GM23338 (cell line): ENCODE measurements at regions not wholly inside any gene's neighbourhood (a gene's known extent, or its start where the extent isn't known, plus 50 kb on each side); places are given as distances from the start of the nearest gene placed in this dataset.

ENCODE experiments used
- ATAC-seq: fragments of 200-7000 bp; cut with Tn5 transposase; 3 replicates; pipeline ENCODE4 v1.9.1; 2020
- DNase-seq: peaks from one replicate; pipeline ENCODE4 v3.0.0-alpha.2; 2015; ENCODE audit warnings: low spot score
- H2AFZ ChIP-seq: fragments of 200-600 bp; sonication (generic); 2 replicates; pipeline ENCODE4 v1.8.0; 2016; ENCODE audit warnings: antibody characterized with exemption, mild to moderate bottlenecking, moderate library complexity
- H3F3A ChIP-seq: fragments of 200-600 bp; sonication (generic); replicated peaks from 2 replicates; pipeline ENCODE4 v1.8.0; 2017; ENCODE audit warnings: antibody characterized with exemption, mixed run types, low read depth
- H3K27ac ChIP-seq: fragments of 200-600 bp; sonication (generic); 2 replicates; pipeline ENCODE4 v1.6.1; 2016; ENCODE audit warnings: low read depth
- H3K27me3 ChIP-seq: fragments of 200-600 bp; sonication (generic); 2 replicates; pipeline ENCODE4 v1.8.0; 2016; ENCODE audit warnings: mild to moderate bottlenecking, mixed run types, moderate library complexity; ENCODE audit not compliant: insufficient read depth
- H3K36me3 ChIP-seq: fragments of 200-600 bp; sonication (generic); 2 replicates; pipeline ENCODE4 v1.8.0; 2016; ENCODE audit warnings: mild to moderate bottlenecking; ENCODE audit not compliant: insufficient read depth
- H3K4me1 ChIP-seq: fragments of 200-600 bp; sonication (generic); 2 replicates; pipeline ENCODE4 v1.8.0; 2016; ENCODE audit warnings: mild to moderate bottlenecking, moderate library complexity; ENCODE audit not compliant: insufficient read depth
- H3K4me2 ChIP-seq: fragments of 200-600 bp; sonication (generic); 2 replicates; pipeline ENCODE4 v1.7.1; 2017; ENCODE audit warnings: mixed run types
- H3K4me3 ChIP-seq: fragments of 200-600 bp; sonication (generic); 2 replicates; pipeline ENCODE4 v1.6.1; 2016; ENCODE audit warnings: mixed run types
- H3K79me2 ChIP-seq: fragments of 200-600 bp; sonication (generic); replicated peaks from 2 replicates; pipeline ENCODE4 v1.8.0; 2017; ENCODE audit warnings: mild to moderate bottlenecking; ENCODE audit not compliant: insufficient read depth
- H3K9me2 ChIP-seq: fragments of 200-600 bp; sonication (generic); 2 replicates; pipeline ENCODE4 v1.8.0; 2017; ENCODE audit not compliant: insufficient read depth
- H4K20me1 ChIP-seq: fragments of 200-600 bp; sonication (generic); replicated peaks from 2 replicates; pipeline ENCODE4 v1.8.0; 2017; ENCODE audit warnings: mild to moderate bottlenecking; ENCODE audit not compliant: insufficient read depth
- H3K27ac Mint-ChIP-seq: 2 replicates; pipeline ENCODE4 v1.8.0; 2020; ENCODE audit warnings: inconsistent platforms, mild to moderate bottlenecking, moderate library complexity, mixed read lengths
- H3K27me3 Mint-ChIP-seq: 3 replicates; pipeline ENCODE4 v1.8.0; 2022; ENCODE audit warnings: low read depth, mild to moderate bottlenecking, moderate library complexity, mixed read lengths, inconsistent platforms; ENCODE audit not compliant: insufficient read depth, poor library complexity
- H3K36me3 Mint-ChIP-seq: 3 replicates; pipeline ENCODE4 v1.8.0; 2021; ENCODE audit warnings: low read depth, mild to moderate bottlenecking, inconsistent platforms, moderate library complexity, mixed read lengths
- H3K4me1 Mint-ChIP-seq: 3 replicates; pipeline ENCODE4 v1.8.0; 2020; ENCODE audit warnings: mild to moderate bottlenecking, inconsistent platforms, mixed read lengths
- H3K4me3 Mint-ChIP-seq: 3 replicates; pipeline ENCODE4 v1.8.0; 2021; ENCODE audit warnings: moderate library complexity, mild to moderate bottlenecking, inconsistent platforms, mixed read lengths
- H3K9me3 Mint-ChIP-seq: 3 replicates; pipeline ENCODE4 v1.8.0; 2020; ENCODE audit warnings: moderate library complexity, mild to moderate bottlenecking, inconsistent platforms, mixed read lengths
- CREB1 ChIP-seq: fragments of 250-450 bp; sonication (Bioruptor Pico); IDR thresholded peaks from 2 replicates; pipeline ENCODE4 v1.5.0; 2020; ENCODE audit warnings: low read depth, mild to moderate bottlenecking, moderate library complexity
- CTCF ChIP-seq, 2 experiments: fragments of 200-600 bp in 1 of 2; sonication (generic) in 1 of 2; conservative IDR thresholded peaks; 2 replicates each; pipeline versions ENCODE4 v1.5.1 to v1.6.1; 2016 to 2017; ENCODE audit warnings: antibody characterized with exemption in 2 of 2, low read depth in 2 of 2, mild to moderate bottlenecking in 2 of 2, moderate library complexity in 1 of 2
- ETS1 ChIP-seq: IDR thresholded peaks from 2 replicates; pipeline ENCODE4 v1.6.1; 2016; ENCODE audit warnings: antibody characterized with exemption
- EZH2 ChIP-seq: fragments of 200-600 bp; sonication (generic); IDR thresholded peaks from one replicate; pipeline ENCODE4 v1.8.0; 2017; ENCODE audit warnings: antibody characterized with exemption, mild to moderate bottlenecking, low read depth; ENCODE audit not compliant: unreplicated experiment
- EZH2phosphoT487 ChIP-seq: fragments of 200-600 bp; sonication (generic); IDR thresholded peaks from one replicate; pipeline ENCODE4 v1.8.1; 2018; ENCODE audit warnings: antibody characterized with exemption; ENCODE audit not compliant: unreplicated experiment
- JUNB ChIP-seq: IDR thresholded peaks from one replicate; pipeline ENCODE4 v1.6.1; 2016; ENCODE audit warnings: antibody characterized with exemption; ENCODE audit not compliant: unreplicated experiment
- NANOG ChIP-seq: IDR thresholded peaks from 2 replicates; pipeline ENCODE4 v1.6.1; 2016; ENCODE audit warnings: antibody characterized with exemption, borderline replicate concordance
- POLR2AphosphoS5 ChIP-seq: IDR thresholded peaks from 2 replicates; pipeline ENCODE4 v1.6.1; 2016; ENCODE audit warnings: antibody characterized with exemption, low read depth
- STAT1 ChIP-seq: IDR thresholded peaks from one replicate; pipeline ENCODE4 v1.6.1; 2016; ENCODE audit warnings: antibody characterized with exemption; ENCODE audit not compliant: unreplicated experiment
- ZNF114 ChIP-seq: fragments of 250-450 bp; sonication (Bioruptor Pico); IDR thresholded peaks from 2 replicates; pipeline ENCODE4 v1.5.0; 2020; ENCODE audit warnings: mild to moderate bottlenecking, moderate library complexity
- ZNF331 ChIP-seq: fragments of 250-450 bp; sonication (Bioruptor Pico); IDR thresholded peaks from 2 replicates; pipeline ENCODE4 v1.5.0; 2020; ENCODE audit warnings: low read depth, mild to moderate bottlenecking, moderate library complexity
- TF ChIP-seq, protein P1 (sequence below): IDR thresholded peaks from one replicate; pipeline ENCODE4 v1.6.1; 2018; ENCODE audit warnings: antibody characterized with exemption; ENCODE audit not compliant: unreplicated experiment
- TF ChIP-seq, protein P2 (sequence below): fragments of 250-450 bp; sonication (Bioruptor Pico); IDR thresholded peaks from 2 replicates; pipeline ENCODE4 v1.5.0; 2020; ENCODE audit warnings: mild to moderate bottlenecking, moderate library complexity

GRCh38 chr2:12484536-12485115 is 232.1 kb upstream of the TRIB2 start:
- no peak overlapping the region for H3K27ac ChIP-seq
- H2AFZ ChIP-seq, result no peak overlapping the region
- no peak for DNase-seq
- no peak overlapping the region for H3K4me2 ChIP-seq
- TF ChIP-seq NANOG, result no peak
- no peak for TF ChIP-seq POLR2AphosphoS5
- TF ChIP-seq EZH2phosphoT487, result no peak
- no peak for TF ChIP-seq CTCF (conservative IDR thresholded peaks at IDR 0.05; ENCODE audit: low read depth in 2 of 2)
- TF ChIP-seq EZH2, result no peak
- TF ChIP-seq, protein P1, sequence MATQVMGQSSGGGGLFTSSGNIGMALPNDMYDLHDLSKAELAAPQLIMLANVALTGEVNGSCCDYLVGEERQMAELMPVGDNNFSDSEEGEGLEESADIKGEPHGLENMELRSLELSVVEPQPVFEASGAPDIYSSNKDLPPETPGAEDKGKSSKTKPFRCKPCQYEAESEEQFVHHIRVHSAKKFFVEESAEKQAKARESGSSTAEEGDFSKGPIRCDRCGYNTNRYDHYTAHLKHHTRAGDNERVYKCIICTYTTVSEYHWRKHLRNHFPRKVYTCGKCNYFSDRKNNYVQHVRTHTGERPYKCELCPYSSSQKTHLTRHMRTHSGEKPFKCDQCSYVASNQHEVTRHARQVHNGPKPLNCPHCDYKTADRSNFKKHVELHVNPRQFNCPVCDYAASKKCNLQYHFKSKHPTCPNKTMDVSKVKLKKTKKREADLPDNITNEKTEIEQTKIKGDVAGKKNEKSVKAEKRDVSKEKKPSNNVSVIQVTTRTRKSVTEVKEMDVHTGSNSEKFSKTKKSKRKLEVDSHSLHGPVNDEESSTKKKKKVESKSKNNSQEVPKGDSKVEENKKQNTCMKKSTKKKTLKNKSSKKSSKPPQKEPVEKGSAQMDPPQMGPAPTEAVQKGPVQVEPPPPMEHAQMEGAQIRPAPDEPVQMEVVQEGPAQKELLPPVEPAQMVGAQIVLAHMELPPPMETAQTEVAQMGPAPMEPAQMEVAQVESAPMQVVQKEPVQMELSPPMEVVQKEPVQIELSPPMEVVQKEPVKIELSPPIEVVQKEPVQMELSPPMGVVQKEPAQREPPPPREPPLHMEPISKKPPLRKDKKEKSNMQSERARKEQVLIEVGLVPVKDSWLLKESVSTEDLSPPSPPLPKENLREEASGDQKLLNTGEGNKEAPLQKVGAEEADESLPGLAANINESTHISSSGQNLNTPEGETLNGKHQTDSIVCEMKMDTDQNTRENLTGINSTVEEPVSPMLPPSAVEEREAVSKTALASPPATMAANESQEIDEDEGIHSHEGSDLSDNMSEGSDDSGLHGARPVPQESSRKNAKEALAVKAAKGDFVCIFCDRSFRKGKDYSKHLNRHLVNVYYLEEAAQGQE, result no peak
- TF ChIP-seq STAT1, result no peak
- TF ChIP-seq ZNF114 (CRISPR knock-in tag), result no peak
- TF ChIP-seq, protein P2, sequence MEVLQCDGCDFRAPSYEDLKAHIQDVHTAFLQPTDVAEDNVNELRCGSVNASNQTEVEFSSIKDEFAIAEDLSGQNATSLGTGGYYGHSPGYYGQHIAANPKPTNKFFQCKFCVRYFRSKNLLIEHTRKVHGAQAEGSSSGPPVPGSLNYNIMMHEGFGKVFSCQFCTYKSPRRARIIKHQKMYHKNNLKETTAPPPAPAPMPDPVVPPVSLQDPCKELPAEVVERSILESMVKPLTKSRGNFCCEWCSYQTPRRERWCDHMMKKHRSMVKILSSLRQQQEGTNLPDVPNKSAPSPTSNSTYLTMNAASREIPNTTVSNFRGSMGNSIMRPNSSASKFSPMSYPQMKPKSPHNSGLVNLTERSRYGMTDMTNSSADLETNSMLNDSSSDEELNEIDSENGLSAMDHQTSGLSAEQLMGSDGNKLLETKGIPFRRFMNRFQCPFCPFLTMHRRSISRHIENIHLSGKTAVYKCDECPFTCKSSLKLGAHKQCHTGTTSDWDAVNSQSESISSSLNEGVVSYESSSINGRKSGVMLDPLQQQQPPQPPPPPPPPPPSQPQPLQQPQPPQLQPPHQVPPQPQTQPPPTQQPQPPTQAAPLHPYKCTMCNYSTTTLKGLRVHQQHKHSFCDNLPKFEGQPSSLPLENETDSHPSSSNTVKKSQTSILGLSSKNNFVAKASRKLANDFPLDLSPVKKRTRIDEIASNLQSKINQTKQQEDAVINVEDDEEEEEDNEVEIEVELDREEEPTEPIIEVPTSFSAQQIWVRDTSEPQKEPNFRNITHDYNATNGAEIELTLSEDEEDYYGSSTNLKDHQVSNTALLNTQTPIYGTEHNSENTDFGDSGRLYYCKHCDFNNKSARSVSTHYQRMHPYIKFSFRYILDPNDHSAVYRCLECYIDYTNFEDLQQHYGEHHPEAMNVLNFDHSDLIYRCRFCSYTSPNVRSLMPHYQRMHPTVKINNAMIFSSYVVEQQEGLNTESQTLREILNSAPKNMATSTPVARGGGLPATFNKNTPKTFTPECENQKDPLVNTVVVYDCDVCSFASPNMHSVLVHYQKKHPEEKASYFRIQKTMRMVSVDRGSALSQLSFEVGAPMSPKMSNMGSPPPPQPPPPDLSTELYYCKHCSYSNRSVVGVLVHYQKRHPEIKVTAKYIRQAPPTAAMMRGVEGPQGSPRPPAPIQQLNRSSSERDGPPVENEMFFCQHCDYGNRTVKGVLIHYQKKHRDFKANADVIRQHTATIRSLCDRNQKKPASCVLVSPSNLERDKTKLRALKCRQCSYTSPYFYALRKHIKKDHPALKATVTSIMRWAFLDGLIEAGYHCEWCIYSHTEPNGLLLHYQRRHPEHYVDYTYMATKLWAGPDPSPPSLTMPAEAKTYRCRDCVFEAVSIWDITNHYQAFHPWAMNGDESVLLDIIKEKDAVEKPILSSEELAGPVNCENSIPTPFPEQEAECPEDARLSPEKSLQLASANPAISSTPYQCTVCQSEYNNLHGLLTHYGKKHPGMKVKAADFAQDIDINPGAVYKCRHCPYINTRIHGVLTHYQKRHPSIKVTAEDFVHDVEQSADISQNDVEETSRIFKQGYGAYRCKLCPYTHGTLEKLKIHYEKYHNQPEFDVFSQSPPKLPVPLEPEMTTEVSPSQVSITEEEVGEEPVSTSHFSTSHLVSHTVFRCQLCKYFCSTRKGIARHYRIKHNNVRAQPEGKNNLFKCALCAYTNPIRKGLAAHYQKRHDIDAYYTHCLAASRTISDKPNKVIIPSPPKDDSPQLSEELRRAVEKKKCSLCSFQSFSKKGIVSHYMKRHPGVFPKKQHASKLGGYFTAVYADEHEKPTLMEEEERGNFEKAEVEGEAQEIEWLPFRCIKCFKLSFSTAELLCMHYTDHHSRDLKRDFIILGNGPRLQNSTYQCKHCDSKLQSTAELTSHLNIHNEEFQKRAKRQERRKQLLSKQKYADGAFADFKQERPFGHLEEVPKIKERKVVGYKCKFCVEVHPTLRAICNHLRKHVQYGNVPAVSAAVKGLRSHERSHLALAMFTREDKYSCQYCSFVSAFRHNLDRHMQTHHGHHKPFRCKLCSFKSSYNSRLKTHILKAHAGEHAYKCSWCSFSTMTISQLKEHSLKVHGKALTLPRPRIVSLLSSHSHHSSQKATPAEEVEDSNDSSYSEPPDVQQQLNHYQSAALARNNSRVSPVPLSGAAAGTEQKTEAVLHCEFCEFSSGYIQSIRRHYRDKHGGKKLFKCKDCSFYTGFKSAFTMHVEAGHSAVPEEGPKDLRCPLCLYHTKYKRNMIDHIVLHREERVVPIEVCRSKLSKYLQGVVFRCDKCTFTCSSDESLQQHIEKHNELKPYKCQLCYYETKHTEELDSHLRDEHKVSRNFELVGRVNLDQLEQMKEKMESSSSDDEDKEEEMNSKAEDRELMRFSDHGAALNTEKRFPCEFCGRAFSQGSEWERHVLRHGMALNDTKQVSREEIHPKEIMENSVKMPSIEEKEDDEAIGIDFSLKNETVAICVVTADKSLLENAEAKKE (CRISPR knock-in tag), result no peak
- no peak for TF ChIP-seq JUNB
- TF ChIP-seq CREB1 (CRISPR knock-in tag), result no peak
- no peak for TF ChIP-seq ZNF331
- TF ChIP-seq ETS1, result no peak
- Mint-ChIP-seq H3K4me1 (peaks cover 7% of the 10 kb centered on the region; the same call in 2 of the 3 replicates), H3K36me3 (no peaks in the 10 kb centered on the region), H3K9me3 (no peaks in the 10 kb centered on the region), H3K27me3 (peaks cover 3% of the 10 kb centered on the region), H3K4me3 (no peak overlapping the region), H3K27ac (no peak overlapping the region)
- H3F3A ChIP-seq, result no peaks in the 10 kb centered on the region
- H3K36me3 ChIP-seq, result no peaks in the 10 kb centered on the region
- H3K27me3 ChIP-seq, result no peaks in the 10 kb centered on the region
- no peaks in the 10 kb centered on the region for H4K20me1 ChIP-seq
- no peaks in the 10 kb centered on the region; the same call in 1 of the 2 replicates for H3K4me1 ChIP-seq
- ATAC-seq, result no peak
- H3K9me2 ChIP-seq, result no peaks in the 10 kb centered on the region
- H3K4me3 ChIP-seq, result no peak overlapping the region
- H3K79me2 ChIP-seq, result no peaks in the 10 kb centered on the region
